ENCODE measurements at regions not wholly inside any gene's neighbourhood (a gene's known extent, or its start where the extent isn't known, plus 50 kb on each side); places are given as distances from the start of the nearest gene placed in this dataset.

DNA sequence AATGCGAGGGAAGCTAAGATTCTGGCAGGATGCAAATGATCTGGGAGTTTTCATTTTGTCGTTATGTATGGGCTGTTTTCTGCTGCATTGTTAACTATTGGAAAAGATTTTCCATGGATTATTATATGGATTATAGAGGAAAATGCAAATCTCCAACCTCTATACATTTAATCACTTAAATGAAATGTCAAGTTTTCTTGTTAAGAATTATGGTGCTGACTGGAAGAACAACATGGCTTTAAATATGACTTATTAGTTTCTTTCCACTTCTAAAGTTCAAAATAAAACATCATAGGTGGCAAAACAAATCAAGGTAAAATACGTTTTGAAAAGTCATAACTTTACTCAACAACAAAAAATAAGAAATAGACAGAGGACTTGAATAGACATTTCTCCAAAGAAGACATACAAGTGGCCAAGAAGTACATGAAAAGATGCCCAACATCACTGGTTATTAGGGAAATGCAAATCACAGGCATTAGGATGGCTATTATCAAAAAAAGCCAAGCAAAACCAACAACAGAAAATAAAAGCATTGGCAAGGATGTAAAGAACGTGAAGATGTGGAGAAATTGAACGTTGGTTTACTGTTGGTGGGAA lies 56.2 kb upstream of the CLDN5 start:
- Histone ChIP-seq H3K4me3 (ENCODE audit: low read depth, low read length, poor library complexity, severe bottlenecking) (no peak overlapping the region), H3K4me1 (ENCODE audit: insufficient read depth, low read length, poor library complexity, severe bottlenecking) (no peaks in the 10 kb centered on the region), H3K27me3 (replicated peaks; ENCODE audit: insufficient read depth, low read depth, low read length, poor library complexity) (no peaks in the 10 kb centered on the region), H3K9me3 (ENCODE audit: low read depth, low read length, poor library complexity, severe bottlenecking) (no peaks in the 10 kb centered on the region), H3K27ac (ENCODE audit: low read depth, low read length, poor library complexity, severe bottlenecking) (no peak overlapping the region), H3K36me3 (ENCODE audit: insufficient read depth, low read length, poor library complexity, severe bottlenecking) (no peaks in the 10 kb centered on the region)
- CTCF ChIA-PET, result no interaction called here
- POLR2A ChIA-PET (ENCODE audit: low non-redundant PET), result no interaction called here
- no TSS peak for BruUV-seq (replicated peaks)
- DNase-seq (ENCODE audit: low spot score), result no peak
- TF ChIP-seq EZH2 (IDR thresholded peaks at IDR 0.05; ENCODE audit: borderline replicate concordance, low read depth, low read length, poor library complexity, severe bottlenecking), result no peak
- TF ChIP-seq, protein P1, sequence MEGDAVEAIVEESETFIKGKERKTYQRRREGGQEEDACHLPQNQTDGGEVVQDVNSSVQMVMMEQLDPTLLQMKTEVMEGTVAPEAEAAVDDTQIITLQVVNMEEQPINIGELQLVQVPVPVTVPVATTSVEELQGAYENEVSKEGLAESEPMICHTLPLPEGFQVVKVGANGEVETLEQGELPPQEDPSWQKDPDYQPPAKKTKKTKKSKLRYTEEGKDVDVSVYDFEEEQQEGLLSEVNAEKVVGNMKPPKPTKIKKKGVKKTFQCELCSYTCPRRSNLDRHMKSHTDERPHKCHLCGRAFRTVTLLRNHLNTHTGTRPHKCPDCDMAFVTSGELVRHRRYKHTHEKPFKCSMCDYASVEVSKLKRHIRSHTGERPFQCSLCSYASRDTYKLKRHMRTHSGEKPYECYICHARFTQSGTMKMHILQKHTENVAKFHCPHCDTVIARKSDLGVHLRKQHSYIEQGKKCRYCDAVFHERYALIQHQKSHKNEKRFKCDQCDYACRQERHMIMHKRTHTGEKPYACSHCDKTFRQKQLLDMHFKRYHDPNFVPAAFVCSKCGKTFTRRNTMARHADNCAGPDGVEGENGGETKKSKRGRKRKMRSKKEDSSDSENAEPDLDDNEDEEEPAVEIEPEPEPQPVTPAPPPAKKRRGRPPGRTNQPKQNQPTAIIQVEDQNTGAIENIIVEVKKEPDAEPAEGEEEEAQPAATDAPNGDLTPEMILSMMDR (conservative IDR thresholded peaks at IDR 0.05; ENCODE audit: low read depth, low read length), result no peak
- intact Hi-C loops (cut with micrococcal nuclease; ENCODE audit: unreplicated experiment), result no loop called here

DNA sequence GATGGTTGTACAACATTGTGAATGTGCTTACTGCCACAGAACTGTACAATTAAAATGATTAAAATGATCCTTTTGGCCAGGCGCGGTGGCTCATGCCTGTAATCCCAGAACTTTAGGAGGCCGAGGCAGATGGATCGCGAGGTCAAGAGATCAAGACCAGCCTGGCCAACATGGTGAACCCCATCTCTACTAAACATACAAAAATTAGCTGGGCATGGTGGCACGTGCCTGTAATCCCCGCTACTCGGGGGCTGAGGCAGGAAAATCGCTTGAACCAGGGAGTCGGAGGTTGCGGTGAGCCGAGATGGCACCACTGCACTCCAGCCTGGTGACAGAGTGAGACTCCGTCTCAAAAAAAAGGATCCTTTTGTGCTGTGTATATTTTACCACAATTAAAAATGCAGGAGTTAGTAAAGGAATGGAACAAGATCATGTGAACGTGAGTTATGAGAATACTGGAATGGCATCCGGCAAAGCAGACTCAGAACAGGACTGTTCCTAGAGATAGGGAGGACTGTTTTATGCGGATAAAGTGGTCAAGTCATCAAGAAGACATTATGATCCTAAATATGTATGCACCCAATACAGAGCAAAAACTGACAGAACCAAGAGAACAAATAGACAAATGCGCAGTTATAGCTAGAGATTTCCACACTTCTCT lies 58.0 kb upstream of the CLDN5 start:
- BruUV-seq (replicated peaks), result no TSS peak
- ChIA-PET POLR2A (ENCODE audit: low non-redundant PET) (no interaction called here), CTCF (no interaction called here)
- Histone ChIP-seq H3K36me3 (ENCODE audit: insufficient read depth, low read length, poor library complexity, severe bottlenecking) (no peaks in the 10 kb centered on the region), H3K9me3 (ENCODE audit: low read depth, low read length, poor library complexity, severe bottlenecking) (no peaks in the 10 kb centered on the region), H3K4me1 (ENCODE audit: insufficient read depth, low read length, poor library complexity, severe bottlenecking) (no peaks in the 10 kb centered on the region), H3K27me3 (replicated peaks; ENCODE audit: insufficient read depth, low read depth, low read length, poor library complexity) (no peaks in the 10 kb centered on the region), H3K27ac (ENCODE audit: low read depth, low read length, poor library complexity, severe bottlenecking) (no peak overlapping the region), H3K4me3 (ENCODE audit: low read depth, low read length, poor library complexity, severe bottlenecking) (no peak overlapping the region)
- DNase-seq (ENCODE audit: low spot score), result no peak
- TF ChIP-seq, protein P1 (conservative IDR thresholded peaks at IDR 0.05; ENCODE audit: low read depth, low read length), result no peak
- no peak for TF ChIP-seq EZH2 (IDR thresholded peaks at IDR 0.05; ENCODE audit: borderline replicate concordance, low read depth, low read length, poor library complexity, severe bottlenecking)
- intact Hi-C loops (cut with micrococcal nuclease; ENCODE audit: unreplicated experiment), result no loop called here

DNA sequence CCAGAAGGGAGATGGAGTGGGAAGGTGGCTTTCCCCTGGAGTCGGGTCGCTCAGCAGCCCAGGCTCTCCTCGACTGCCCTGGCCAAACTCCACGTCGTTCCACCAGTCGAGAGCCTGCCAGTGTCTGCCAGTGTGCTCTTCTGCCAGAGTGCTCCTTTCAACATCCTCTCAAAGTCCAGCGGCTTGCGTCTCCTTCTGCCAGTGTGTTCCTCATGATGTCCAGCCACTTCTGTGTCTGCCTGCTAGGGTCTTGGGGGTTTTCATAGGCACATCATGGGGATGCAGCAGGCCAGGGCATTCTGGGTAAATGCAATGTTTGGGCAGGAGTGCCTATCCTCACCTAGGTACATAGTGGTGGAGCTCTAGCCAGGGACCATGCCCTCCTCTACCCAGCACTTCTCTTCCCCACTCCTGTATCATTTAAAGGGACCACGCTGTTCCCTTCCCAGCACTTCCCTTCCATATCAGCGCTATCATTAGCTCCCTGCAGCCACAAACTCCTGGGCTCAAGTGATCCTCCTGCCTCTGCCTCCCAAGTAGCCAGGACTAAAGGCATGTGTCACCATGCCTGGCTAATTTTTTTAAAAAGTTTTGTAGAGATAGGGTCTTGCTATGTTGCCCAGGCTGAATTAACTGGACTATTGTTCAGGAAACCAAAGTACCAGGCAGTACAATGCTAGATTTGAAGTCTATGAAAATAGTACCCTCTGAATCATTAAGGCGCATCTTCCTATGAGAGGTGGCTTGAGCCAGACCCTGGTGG lies 62.9 kb upstream of the CLDN5 start:
- intact Hi-C loops (cut with micrococcal nuclease; ENCODE audit: unreplicated experiment), result no loop called here
- no peak for TF ChIP-seq EZH2 (IDR thresholded peaks at IDR 0.05; ENCODE audit: borderline replicate concordance, low read depth, low read length, poor library complexity, severe bottlenecking)
- TF ChIP-seq, protein P1 (conservative IDR thresholded peaks at IDR 0.05; ENCODE audit: low read depth, low read length), result no peak
- Histone ChIP-seq H3K9me3 (ENCODE audit: low read depth, low read length, poor library complexity, severe bottlenecking) (no peaks in the 10 kb centered on the region), H3K4me1 (ENCODE audit: insufficient read depth, low read length, poor library complexity, severe bottlenecking) (no peaks in the 10 kb centered on the region), H3K27me3 (replicated peaks; ENCODE audit: insufficient read depth, low read depth, low read length, poor library complexity) (no peaks in the 10 kb centered on the region), H3K36me3 (ENCODE audit: insufficient read depth, low read length, poor library complexity, severe bottlenecking) (no peaks in the 10 kb centered on the region), H3K4me3 (ENCODE audit: low read depth, low read length, poor library complexity, severe bottlenecking) (no peak overlapping the region), H3K27ac (ENCODE audit: low read depth, low read length, poor library complexity, severe bottlenecking) (no peak overlapping the region)
- CTCF ChIA-PET, result no interaction called here
- DNase-seq (ENCODE audit: low spot score), result no peak
- BruUV-seq (replicated peaks), result no TSS peak
- POLR2A ChIA-PET (ENCODE audit: low non-redundant PET), result no interaction called here
